ENCODE measurements at regions not wholly inside any gene's neighbourhood (a gene's known extent, or its start where the extent isn't known, plus 50 kb on each side); places are given as distances from the start of the nearest gene placed in this dataset.
"Not testable (repeated sequence)": the region's sequence is repeated elsewhere in the genome, so short reads cannot be mapped to it uniquely, and the experiment has no call there.

- Histone ChIP-seq H3K36me3 (no peaks in the 10 kb centered on the region), H3K4me1 (no peaks in the 10 kb centered on the region), H3K4me3 (no peak overlapping the region), H3K27me3 (no peaks in the 10 kb centered on the region), H3K9me3 (peaks cover 0 to 13% (median 4%) of the 10 kb centered on the region in 11 donors), H3K27ac (no peak overlapping the region)
- DNase-seq (no peak), ATAC-seq (no peak)
- intact Hi-C loops (cut with DNase I) = no loop called here
- 68 to 74% methylated on average over 14 of the region's 14 CpGs for WGBS, 2 donors
- no peak for TF ChIP-seq CTCF (IDR thresholded peaks at IDR 0.05)
Observed at GRCh38 chr15:98083203-98083910, 122.9 kb downstream of the ARRDC4 start.

GRCh38 chr15:98085003-98085639 is 124.6 kb downstream of the ARRDC4 start:
- peak; percentile 45 to 82 (median 74) for TF ChIP-seq CTCF (IDR thresholded peaks at IDR 0.05)
- peak in 1 of 2 donors; percentile 40 for DNase-seq

GRCh38 chr15:98088307-98088945 is 127.9 kb downstream of the ARRDC4 start:
- peak in 7 of 8 donors; percentile 54 to 79 (median 61) for ATAC-seq
- H3K27ac ChIP-seq, H3K4me1 ChIP-seq, H3K4me3 ChIP-seq, DNase-seq, H3K27me3 ChIP-seq, H3K36me3 ChIP-seq: not testable (repeated sequence)
- 59 to 75% methylated on average over 26 of the region's 35 CpGs for WGBS, 2 donors
- peaks cover 0 to 15% (median 4%) of the 10 kb centered on the region in 11 donors for H3K9me3 ChIP-seq
- intact Hi-C loops (cut with DNase I) = loop anchor here in 1 of 10 donors (5.0 kb wide), 1 partner anchor 181 kb away; no protein-coding TSS in a partner anchor

More at GRCh38 chr15:98085003-98085639, 124.6 kb downstream of the ARRDC4 start:
- H3K4me1 ChIP-seq = no peaks in the 10 kb centered on the region
- intact Hi-C loops (cut with DNase I) = loop anchor here (1.0 to 5.0 kb wide), 7 partner anchors 174 to 182 kb away; no protein-coding TSS in a partner anchor
- H3K27me3 ChIP-seq = no peaks in the 10 kb centered on the region
- no peaks in the 10 kb centered on the region for H3K36me3 ChIP-seq
- H3K9me3 ChIP-seq = peaks cover 0 to 15% (median 4%) of the 10 kb centered on the region in 11 donors
- no peak overlapping the region for H3K27ac ChIP-seq
- WGBS, 2 donors = 0 to 4% methylated on average over 2 of the region's 2 CpGs
- H3K4me3 ChIP-seq = no peak overlapping the region
- no peak for ATAC-seq

GRCh38 chr15:98089352-98089751 is 128.8 kb downstream of the ARRDC4 start:
- intact Hi-C loops (cut with DNase I) = loop anchor here in 1 of 10 donors (5.0 kb wide), 1 partner anchor 182 kb away; no protein-coding TSS in a partner anchor
- H3K4me1 ChIP-seq, ATAC-seq, H3K27ac ChIP-seq, H3K27me3 ChIP-seq, H3K36me3 ChIP-seq, DNase-seq, H3K4me3 ChIP-seq: not testable (repeated sequence)
- peaks cover 0 to 15% (median 4%) of the 10 kb centered on the region in 11 donors for H3K9me3 ChIP-seq
- 75 to 84% methylated on average over 3 of the region's 9 CpGs for WGBS, 2 donors

GRCh38 chr15:98097986-98098385 is 137.5 kb downstream of the ARRDC4 start:
- 76 to 79% methylated on average over 2 of the region's 2 CpGs for WGBS, 2 donors
- H3K36me3 ChIP-seq; DNase-seq; H3K4me3 ChIP-seq; intact Hi-C loops (cut with DNase I); H3K27me3 ChIP-seq; H3K27ac ChIP-seq; H3K9me3 ChIP-seq; H3K4me1 ChIP-seq; ATAC-seq: not testable (repeated sequence)

GRCh38 chr15:98100606-98101005 is 140.1 kb downstream of the ARRDC4 start:
- ATAC-seq; H3K36me3 ChIP-seq; DNase-seq; H3K4me3 ChIP-seq; H3K27me3 ChIP-seq; H3K4me1 ChIP-seq; intact Hi-C loops (cut with DNase I); H3K27ac ChIP-seq; H3K9me3 ChIP-seq: not testable (repeated sequence)
- 75 to 81% methylated on average over 6 of the region's 6 CpGs for WGBS, 2 donors

All from heart right ventricle (tissue), 16 donors.